GM19452 (cell line): ENCODE measurements at regions not wholly inside any gene's neighbourhood (a gene's known extent, or its start where the extent isn't known, plus 50 kb on each side); places are given as distances from the start of the nearest gene placed in this dataset.

Experiments used
- ATAC-seq: cut with Tn5 transposase; IDR thresholded peaks from one replicate; pipeline ENCODE4 v1.9.1; 2021; ENCODE audit not compliant: unreplicated experiment

DNA sequence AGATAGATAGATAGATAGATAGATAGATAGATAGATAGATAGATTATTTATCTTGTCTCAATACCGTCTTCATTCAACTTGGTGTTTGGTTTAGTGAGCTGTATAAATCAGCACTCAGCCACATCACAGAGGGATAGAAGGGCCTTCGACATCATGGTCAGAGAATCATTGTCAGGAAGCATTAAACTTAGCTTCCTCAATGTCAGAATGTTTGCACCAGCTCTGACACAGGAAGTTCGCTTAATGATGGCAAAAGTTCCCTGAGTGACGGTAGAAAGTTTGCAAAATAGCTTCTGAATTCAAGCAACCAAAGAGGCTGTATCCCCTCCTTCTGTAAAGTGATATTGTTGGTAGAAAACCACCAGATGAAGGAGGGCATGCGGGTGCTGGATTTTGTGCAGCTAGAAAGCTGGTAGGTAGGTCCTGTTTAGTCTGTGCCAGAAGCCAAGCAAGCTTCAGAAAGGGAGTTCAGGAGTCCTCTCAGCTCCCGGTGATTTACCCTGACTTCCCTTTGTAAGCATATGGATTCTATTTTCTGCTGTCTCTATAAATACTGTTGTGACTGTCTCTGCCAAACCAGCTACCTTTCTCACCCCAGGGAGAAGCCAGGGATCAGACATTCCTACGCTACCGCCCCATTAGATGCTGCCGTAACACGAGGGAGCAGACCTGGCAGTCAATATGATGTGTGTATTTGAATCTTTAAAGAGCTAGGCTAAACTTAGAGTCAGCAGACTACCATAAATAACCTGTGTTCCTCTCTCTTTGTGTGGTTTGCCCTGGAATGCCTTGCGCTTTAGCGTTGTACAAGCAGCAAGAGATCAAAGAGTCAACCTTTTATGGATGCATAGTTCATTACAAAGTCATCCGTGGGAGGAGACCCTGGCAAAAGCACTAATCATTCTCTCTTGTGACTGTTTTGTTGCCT, 200.5 kb upstream of the KIAA1217 start:
- ATAC-seq: no peak

DNA sequence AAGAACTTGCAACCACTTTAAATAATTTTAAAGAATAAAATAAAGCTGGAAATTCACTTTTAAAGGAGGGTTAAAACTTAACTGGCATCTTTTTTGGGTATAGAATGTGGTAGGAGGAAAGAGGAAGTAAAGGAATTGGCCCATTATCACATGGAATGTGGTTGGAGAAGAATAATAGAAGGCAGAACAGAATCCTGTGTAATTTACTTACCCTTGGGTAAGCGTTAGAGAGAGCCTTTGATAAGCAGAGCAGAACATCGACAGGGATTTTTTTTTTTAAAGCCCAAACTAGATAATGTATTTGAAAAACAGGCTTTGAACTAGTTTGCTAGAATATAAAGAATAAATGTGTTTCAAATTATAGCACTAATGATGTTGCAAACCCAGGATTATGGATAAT, 199.8 kb upstream of the KIAA1217 start:
- no peak for ATAC-seq

DNA sequence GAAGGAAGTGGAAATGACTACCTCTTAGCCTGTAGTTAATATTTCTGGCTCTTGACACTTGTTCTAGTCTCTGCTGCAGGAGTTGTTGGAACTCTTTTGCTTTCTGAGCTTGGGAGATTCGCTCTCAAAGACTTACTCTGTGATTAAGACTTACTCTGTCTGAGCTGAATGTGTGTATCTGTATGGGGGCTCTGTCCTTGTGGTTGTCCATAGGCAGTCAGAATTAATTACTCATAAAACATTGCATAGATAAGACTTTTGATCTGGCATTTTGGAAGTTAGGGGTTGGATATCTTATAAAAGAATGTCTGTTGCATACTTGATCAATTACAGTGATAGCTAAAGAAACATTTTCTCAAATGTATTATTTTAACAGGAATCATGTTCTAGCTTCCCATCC, 199.2 kb upstream of the KIAA1217 start:
- no peak for ATAC-seq

DNA sequence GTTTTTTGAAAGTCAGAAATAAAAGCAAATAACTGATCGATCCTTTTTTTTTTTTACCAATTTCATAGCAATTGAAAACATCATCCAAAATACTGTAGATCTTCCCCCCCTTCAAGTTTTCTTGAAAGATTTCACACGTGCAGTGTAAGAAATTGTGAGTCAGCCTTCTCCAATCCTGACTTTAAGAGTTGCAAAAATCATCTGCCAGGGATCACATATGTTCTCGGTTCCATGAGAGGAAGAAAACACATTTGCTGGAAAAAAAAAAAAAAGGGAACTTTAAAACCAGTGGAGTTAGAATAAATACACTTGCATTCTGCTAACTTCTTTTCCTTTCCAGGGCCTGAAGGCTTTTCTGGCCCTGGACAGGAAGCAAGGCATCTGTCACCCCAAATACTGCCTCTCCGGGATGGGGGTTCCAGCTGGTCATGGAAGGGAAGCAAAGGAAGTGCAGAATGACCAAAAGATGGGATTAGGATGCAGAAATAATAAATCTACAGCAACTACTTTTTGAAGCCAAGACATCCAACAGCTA, 198.4 kb upstream of the KIAA1217 start:
- no peak for ATAC-seq

DNA sequence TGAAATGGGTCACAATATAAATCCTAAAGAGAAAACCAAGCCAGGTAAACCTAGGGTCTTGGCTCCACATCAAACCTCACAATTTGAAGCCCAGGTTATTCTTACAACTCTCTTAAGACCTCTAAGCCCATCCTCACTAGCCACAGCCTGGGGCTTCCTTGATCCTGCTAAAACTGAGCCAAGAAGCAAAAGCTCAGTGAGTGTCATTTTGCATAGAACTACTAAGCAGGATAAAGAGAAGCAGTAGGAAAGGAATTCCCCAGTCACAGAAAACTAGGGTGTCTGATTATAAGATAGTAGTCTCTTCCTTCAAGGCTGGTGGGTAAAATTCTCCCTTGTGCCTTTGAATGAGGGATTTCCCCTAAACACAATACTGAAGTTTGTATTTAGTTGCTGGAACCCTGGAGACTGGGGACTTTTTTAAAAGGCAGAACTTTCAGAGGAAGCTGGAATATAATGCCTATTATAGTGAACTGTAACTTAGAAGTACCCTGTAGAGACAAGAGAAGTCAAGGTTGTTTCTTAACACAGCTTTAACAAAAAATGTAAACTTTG, 196.6 kb upstream of the KIAA1217 start:
- no peak for ATAC-seq

GRCh38 chr10:24027107-24027506, 181.8 kb upstream of the KIAA1217 start:
- ATAC-seq: no peak

DNA sequence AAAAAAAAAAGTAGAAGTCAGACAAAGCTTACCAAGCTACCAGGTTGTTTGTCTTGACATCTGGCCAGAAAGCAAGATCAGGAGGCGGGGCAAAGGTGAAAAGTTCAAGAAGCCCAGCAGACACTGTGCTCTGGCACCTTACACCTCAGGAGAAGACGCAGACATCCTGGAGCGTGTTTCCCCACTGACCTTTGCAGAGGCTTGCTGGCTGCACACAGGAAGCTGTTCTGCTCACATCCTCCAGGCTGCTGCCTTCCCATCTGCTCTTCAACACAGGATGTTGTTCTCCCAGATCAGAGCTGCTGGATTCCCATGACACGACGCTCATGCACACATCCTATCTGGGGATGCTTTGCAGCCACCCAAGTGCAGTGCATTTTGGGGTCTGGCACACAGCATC, 174.4 kb upstream of the KIAA1217 start:
- no peak for ATAC-seq

GRCh38 chr10:24035761-24036160, 173.2 kb upstream of the KIAA1217 start:
- no peak for ATAC-seq

- no peak for ATAC-seq
Observed at GRCh38 chr10:24039315-24039714, 169.6 kb upstream of the KIAA1217 start.

- ATAC-seq: no peak
Observed at GRCh38 chr10:24039897-24040296, 169.0 kb upstream of the KIAA1217 start.

DNA sequence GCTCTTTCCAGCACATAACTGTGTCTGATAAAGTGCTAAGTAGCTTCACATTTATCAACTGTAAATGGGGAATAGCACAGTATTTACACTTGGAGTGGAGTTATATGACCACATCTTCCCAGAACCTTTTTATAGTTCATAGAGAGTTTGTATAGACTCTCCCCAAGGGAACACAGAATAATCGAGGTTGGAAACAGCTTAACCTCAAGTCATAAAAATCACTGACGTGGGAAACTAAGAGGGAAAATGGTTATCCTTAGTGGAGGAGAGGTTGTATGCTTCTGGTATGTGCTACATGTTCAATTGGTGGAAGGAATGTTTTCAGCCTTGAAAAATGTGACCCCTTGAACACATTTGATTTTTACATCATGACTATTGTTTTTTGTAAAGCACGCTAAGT, 167.9 kb upstream of the KIAA1217 start:
- no peak for ATAC-seq

DNA sequence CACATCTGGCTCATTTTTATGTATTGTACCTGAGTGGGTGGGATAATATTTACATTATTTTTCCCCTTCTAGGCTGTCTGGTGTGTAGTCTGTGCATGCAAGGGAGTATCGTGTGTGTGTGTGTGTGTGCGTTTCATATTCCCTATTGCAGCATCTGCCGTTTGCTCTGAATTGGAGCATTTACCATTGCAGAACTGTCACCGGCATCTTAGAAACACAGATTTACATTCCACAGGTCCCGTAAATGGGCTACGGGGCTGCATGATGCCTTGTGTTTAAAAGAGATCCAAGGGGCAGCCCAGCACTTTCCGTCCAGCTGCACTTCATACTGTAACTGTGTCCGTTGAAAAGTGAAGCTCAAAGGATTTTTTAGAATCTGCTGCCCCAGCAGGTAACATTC, 167.1 kb upstream of the KIAA1217 start:
- no peak for ATAC-seq

DNA sequence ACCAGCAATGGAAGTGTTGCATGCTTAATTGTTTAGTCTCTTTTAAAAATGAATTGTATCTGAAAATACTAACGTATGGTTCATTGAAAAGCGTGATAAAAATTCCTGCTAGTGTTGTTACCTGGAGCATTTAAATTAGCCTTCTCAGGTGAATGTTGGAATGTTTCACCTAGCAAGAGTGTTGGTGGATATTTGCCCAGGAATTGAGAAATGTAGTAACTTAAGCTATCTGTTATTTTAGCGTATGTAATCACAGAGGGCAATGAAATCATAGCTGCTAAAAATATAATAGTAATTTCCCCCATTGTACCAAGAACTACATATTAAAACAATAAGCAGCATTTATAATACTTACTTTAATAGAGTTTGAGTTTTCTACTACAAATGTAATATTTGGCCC, 166.1 kb upstream of the KIAA1217 start:
- ATAC-seq: no peak

GRCh38 chr10:24046060-24046459, 162.9 kb upstream of the KIAA1217 start:
- ATAC-seq: no peak

GRCh38 chr10:24047176-24047575, 161.8 kb upstream of the KIAA1217 start:
- no peak for ATAC-seq

- no peak for ATAC-seq
Observed at GRCh38 chr10:24054421-24054820, 154.5 kb upstream of the KIAA1217 start.

GRCh38 chr10:24080207-24080606, 128.7 kb upstream of the KIAA1217 start:
- no peak for ATAC-seq

DNA sequence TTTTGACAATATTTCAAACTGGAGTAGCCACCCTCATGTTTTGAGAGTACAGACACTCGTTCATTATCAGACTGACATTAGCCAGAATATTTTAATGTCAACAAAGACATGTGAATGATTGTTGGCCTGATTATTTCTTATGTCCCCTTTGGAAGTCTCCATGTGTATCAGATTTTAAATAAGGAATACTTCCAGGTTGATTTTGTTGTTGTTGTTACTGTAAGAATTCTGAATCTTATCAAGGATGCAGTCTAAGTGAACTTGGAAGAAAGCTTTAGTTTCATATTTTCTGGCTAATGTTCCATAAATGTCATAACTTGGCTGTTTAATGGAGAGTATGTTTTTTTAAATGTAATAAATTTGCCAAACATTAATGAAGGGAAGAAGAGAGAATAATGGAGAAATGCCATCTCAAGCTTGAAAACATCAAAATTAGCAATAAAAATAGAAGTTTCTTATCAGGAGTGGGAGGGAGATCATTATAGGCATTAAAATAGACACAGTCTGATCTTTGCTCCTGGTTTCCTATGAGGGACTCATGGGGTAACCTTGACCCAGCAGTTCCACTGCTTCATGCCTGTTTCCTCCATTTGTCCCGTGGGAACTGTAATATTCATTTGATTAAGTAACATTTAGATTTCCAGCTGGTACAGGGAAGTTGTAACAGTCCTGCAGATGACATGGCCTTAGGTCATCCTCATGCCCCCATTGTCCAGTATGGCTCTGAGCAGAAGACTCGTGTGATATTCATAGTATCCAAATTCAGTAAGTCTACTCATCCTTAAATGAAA, 122.4 kb upstream of the KIAA1217 start:
- no peak for ATAC-seq

GRCh38 chr10:24091256-24091655, 117.7 kb upstream of the KIAA1217 start:
- ATAC-seq: no peak

GRCh38 chr10:24096281-24096680, 112.7 kb upstream of the KIAA1217 start:
- no peak for ATAC-seq

GRCh38 chr10:24097751-24098207, 111.2 kb upstream of the KIAA1217 start:
- ATAC-seq: no peak
